ENCODE measurements at regions not wholly inside any gene's neighbourhood (a gene's known extent, or its start where the extent isn't known, plus 50 kb on each side); places are given as distances from the start of the nearest gene placed in this dataset.

- no peak for DNase-seq
These were observed 209.5 kb downstream of the KLF5 start for GRCh38 chr13:73268306-73268705.

DNA sequence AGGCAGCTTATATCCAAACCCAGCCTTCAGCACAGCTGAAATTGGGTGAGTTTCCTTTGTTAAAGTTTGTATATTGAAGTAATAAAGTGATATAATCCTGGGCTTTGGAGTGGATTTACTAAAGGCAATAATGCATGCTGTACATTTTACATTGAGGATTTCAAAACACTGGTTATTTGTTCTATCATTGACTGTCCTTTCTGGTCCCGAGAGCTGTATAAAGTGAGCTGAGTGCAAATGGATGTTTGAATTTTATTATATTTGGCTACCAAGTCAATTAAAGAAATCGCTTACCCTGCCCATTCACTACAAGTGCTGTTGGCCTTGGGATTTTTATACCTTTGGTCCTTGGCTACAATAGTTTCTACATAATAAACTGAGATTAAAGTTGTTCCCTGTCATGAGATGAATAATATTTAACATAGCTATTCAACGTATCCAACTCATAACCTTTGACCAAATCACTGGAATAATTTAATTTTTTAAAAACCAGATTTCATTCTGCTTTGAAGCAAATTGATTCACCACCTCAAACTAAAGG lies 207.9 kb downstream of the KLF5 start:
- no peak for DNase-seq

GRCh38 chr13:73262862-73263627 lies 204.2 kb downstream of the KLF5 start:
- DNase-seq, result no peak

DNA sequence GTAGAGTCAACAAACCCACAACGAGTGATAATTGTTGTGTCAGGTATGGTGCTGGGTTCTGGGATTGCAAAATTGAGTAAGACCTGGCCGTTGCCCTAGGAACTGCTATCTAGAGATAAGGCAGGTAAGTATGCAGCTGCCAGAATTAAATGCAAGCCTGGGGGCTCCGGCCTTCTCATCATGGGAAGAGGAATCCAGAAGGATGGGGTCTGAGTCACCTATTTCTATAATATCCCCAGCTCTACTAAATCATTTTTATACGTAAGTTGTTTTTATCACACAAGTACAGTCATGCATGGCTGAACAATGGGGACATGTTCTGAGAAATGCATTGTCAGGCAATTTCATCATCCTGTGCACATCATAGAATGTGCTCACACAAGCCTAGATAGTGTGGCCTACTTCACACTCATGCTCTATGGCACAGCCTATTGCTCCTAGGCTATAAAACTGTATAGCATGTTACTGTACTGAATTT lies 203.0 kb downstream of the KLF5 start:
- DNase-seq, result no peak

DNA sequence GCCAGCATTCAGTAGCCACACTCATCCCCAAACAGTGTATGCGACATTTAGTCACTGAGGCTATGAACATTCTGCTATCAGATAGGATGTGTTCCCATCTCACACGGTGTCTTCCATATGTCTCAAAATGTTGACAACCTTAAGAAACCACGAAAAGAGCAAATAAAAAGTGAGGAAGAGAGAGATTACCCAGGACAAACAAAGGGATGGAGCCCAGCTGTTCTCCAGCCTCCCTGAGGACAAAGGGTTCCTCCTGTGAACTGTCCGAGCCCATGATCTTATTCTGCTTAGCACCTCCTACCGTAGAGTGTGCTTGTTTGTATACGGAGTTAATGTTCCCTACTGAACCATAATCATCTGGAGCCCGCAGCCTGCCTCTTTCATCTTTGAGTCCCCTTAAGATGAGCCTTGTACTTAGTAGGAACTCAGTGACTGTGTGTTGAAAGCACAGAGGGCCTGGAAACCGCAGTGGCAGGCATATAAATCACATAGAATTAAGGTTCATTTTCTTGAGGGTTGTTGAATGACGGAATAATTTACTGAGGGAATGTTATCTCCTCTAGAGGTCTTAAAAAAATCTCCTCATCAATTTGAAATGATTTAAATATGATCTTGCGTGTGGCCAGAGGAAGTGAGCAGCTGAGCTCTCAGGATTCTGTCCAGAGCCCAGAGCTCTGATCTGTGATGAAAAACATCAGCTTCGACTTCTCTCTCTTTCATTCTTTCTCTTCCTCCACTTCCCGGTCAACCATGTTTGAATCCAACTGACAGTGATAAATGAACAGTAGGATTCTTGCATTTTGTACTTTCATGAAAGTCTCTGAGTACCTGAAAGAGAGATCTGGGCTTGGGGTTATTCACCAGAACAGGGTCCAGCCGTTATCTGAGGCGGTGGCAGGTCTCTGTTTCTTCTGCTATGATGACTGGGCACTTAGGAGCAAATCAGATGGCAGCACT lies 200.5 kb downstream of the KLF5 start:
- DNase-seq, result no peak

- DNase-seq, result no peak
These were observed 199.6 kb downstream of the KLF5 start for GRCh38 chr13:73258406-73258805.

DNA sequence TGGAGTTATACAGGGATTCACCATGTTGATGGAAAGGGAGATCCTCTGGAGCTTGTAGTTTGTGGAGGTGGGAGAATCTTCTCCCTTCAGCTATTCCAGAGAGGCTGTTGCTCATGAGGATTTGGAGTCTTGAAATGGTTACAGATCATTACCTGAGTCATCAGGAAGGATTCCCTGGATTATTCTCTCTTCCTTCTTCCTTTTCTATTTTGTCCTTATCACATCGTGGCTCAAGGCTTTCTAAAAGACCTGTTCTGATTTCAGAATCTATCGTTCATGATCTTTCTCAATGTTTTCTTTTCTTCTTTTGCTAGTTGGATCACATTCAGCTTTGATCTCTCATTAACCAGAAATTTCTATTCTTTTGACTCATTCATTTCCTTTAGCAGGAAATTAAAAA lies 196.0 kb downstream of the KLF5 start:
- no peak for DNase-seq

GRCh38 chr13:73251626-73252265 lies 192.9 kb downstream of the KLF5 start:
- no peak for DNase-seq

- no peak for DNase-seq
These were observed 191.3 kb downstream of the KLF5 start for GRCh38 chr13:73250061-73250460.

GRCh38 chr13:73248711-73249580 lies 190.1 kb downstream of the KLF5 start:
- DNase-seq, result no peak

DNA sequence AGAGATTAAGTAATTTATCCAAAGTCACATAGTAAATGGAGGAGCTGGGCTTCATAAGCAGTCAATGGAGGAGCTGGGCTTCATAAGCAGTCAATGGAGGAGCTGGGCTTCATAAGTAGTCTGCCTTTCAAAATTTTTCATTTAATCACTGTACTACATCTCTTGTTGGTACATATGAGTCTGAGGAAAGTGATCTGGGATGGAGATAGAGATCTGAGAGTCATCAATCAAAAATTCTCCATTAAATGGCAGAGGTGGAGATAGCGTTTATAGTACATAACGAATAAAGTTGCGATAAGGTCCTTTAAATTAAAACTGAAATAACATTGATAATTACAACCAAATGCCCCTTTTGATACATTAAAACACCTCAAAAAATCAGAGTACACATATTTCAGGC lies 189.3 kb downstream of the KLF5 start:
- DNase-seq, result no peak

- DNase-seq, result no peak
These were observed 186.4 kb downstream of the KLF5 start for GRCh38 chr13:73245246-73245645.

DNA sequence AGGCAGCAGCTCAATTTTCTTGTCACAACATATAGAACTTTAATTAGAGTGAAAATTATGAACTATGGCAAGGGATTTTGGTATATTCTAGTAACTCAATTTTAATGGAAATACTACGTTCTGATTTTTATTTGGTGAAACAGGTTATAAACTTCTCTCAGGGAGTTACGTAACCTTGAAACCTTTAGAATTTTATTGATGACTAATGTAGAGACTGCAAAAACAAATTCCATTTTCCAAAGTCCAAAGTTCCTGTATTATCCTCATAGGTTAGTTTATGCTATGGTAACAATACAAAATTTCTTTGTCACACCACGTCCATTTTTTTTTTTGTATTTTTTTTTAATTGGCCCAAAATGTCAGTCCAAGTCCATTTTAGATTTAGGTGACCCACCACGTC lies 185.7 kb downstream of the KLF5 start:
- DNase-seq, result no peak

- DNase-seq, result no peak
These were observed 183.8 kb downstream of the KLF5 start for GRCh38 chr13:73242515-73243015.

- no peak for DNase-seq
These were observed 181.4 kb downstream of the KLF5 start for GRCh38 chr13:73240193-73240592.

- no peak for DNase-seq
These were observed 176.6 kb downstream of the KLF5 start for GRCh38 chr13:73235385-73235784.

DNA sequence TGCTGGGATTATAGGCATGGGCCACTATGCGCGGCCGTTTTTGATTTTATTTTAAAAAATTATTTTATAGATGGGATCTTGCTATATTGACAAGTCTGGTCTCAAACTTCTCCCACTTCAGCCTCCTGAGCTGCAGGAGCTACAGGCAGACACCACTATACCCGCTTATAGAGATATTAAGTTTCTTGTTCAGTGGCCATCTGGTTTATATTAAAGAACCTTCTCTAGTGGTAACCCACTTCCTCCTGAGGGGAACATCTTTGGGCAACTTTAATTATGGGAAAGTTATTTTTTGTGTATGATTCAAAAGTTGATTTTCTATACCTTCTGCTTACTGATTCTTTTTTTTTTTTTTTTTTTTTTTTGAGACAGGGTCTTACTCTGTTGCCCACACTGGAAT lies 172.7 kb downstream of the KLF5 start:
- DNase-seq, result no peak

GRCh38 chr13:73230716-73231115 lies 171.9 kb downstream of the KLF5 start:
- no peak for DNase-seq

GRCh38 chr13:73228546-73228945 lies 169.7 kb downstream of the KLF5 start:
- DNase-seq, result no peak

GRCh38 chr13:73225990-73226389 lies 167.2 kb downstream of the KLF5 start:
- DNase-seq, result no peak

- DNase-seq, result no peak
These were observed 165.9 kb downstream of the KLF5 start for GRCh38 chr13:73224703-73225102.

DNA sequence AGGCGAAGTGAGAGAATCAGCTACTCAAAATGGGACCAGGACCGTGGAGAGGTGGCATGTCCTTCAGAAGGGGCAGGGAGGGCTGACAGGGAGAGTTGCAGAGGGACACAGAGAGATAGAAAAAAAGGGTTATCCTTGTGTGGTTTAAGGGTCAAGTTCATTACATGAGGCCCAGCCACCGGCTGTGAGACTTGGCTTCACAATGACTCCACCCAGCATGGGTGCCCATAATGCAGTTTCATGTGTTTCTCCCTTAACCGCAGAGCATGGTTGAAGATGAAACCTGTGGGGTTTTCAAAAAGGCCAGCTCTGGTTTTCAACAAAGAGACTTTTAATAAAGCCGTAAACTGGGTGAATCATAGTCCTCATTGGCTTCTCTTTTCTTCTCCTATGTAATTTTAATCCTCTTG lies 164.6 kb downstream of the KLF5 start:
- no peak for DNase-seq

Measured in NCI-H1694 (cell line).